ENCODE measurements at regions not wholly inside any gene's neighbourhood (a gene's known extent, or its start where the extent isn't known, plus 50 kb on each side); places are given as distances from the start of the nearest gene placed in this dataset.

GRCh38 chr4:107183155-107183774 is 147.2 kb upstream of the DKK2 start:
- Histone ChIP-seq H4K20me1 (replicated peaks; ENCODE audit: control insufficient read depth, extremely low read depth, insufficient read depth, low read length) (no peaks in the 10 kb centered on the region), H3K79me2 (ENCODE audit: control insufficient read depth, insufficient read depth, low read length) (no peaks in the 10 kb centered on the region), H3K9me1 (replicated peaks; ENCODE audit: control insufficient read depth, extremely low read depth, insufficient read depth, low read length) (no peaks in the 10 kb centered on the region), H3K4me3 (replicated peaks in 1 of 3; ENCODE audit: insufficient read depth in 1 of 3, low read depth in 1 of 3, low read length in 3 of 3) (no peak overlapping the region), H2AFZ (ENCODE audit: low read depth, low read length) (no peak overlapping the region), H3K27me3 (ENCODE audit: control insufficient read depth in 2 of 2, insufficient read depth in 2 of 2, low read length in 2 of 2) (no peaks in the 10 kb centered on the region), H3K9me3 (replicated peaks; ENCODE audit: control insufficient read depth, insufficient read depth, low read length) (no peaks in the 10 kb centered on the region), H3K27ac (ENCODE audit: insufficient read depth, low read depth, low read length) (no peak overlapping the region), H3K4me2 (ENCODE audit: insufficient read depth, low read length) (no peak overlapping the region), H3K36me3 (ENCODE audit: control insufficient read depth in 2 of 2, extremely low read depth in 1 of 2, insufficient read depth in 2 of 2, low read length in 2 of 2) (no peaks in the 10 kb centered on the region), H3K9ac (replicated peaks; ENCODE audit: extremely low read depth, insufficient read depth, low read length) (no peak overlapping the region), H3K4me1 (ENCODE audit: control insufficient read depth, extremely low read depth, insufficient read depth, low read length) (no peaks in the 10 kb centered on the region)
- CTCF ChIA-PET = interaction anchor here (0.6 to 6.5 kb wide), 31 partner anchors 9 to 917 kb away, joined by 3 to 202 read pairs (median 4); partner anchors contain the start of gene DKK2
- POLR2A ChIA-PET = no interaction called here
- intact Hi-C loops (cut with micrococcal nuclease) = loop anchor here (1.0 to 10.0 kb wide), 10 partner anchors 89 to 814 kb away; partner anchors contain the start of gene GIMD1
- FAIRE-seq (peak; percentile 70), DNase-seq (ENCODE audit: low read depth, low spot score) (peak; percentile 69)
- no peak for TF ChIP-seq GATA2 (IDR thresholded peaks at IDR 0.05; ENCODE audit: insufficient read depth, insufficient read length, low read depth, low read length)
- TF ChIP-seq FOS (IDR thresholded peaks at IDR 0.05; ENCODE audit: borderline replicate concordance, insufficient read depth, low read length) = no peak
- no peak for TF ChIP-seq POLR2AphosphoS5 (IDR thresholded peaks at IDR 0.05; ENCODE audit: insufficient read depth, low read depth, low read length)
- TF ChIP-seq MYC (IDR thresholded peaks at IDR 0.05; ENCODE audit: low read depth, low read length) = no peak
- peak; percentile 63 to 70 for TF ChIP-seq CTCF (IDR thresholded peaks at IDR 0.05; ENCODE audit: extremely low read depth in 1 of 2, insufficient read depth in 1 of 2, low read depth in 1 of 2, low read length in 2 of 2)
- BruUV-seq (replicated peaks) = no TSS peak
- dilution Hi-C loops (cut with MboI; ENCODE audit: extremely low pct_ligation_motif_present, low sequenced_read_pairs) = no loop called here
